SH-SY5Y (cell line): ENCODE measurements at regions not wholly inside any gene's neighbourhood (a gene's known extent, or its start where the extent isn't known, plus 50 kb on each side); places are given as distances from the start of the nearest gene placed in this dataset.

Experiments used
- GATA2 ChIP-seq: IDR thresholded peaks from 2 replicates; pipeline ENCODE4 v1.6.1; 2011; ENCODE audit warnings: mild to moderate bottlenecking, low read depth, low read length
- GATA3 ChIP-seq: IDR thresholded peaks from 2 replicates; pipeline ENCODE4 v1.6.1; 2011; ENCODE audit warnings: low read depth, mild to moderate bottlenecking, low read length, moderate library complexity

- TF ChIP-seq GATA3, result no peak
- no peak for TF ChIP-seq GATA2
These were observed 118.0 kb upstream of the POU3F2 start for GRCh38 chr6:98716341-98716740.
